GF-D8 (cell line): ENCODE measurements at regions not wholly inside any gene's neighbourhood (a gene's known extent, or its start where the extent isn't known, plus 50 kb on each side); places are given as distances from the start of the nearest gene placed in this dataset.

Experiments used
- DNase-seq: peaks from one replicate; lab custom pipeline; 2025; lab: John Stamatoyannopoulos, UW

DNA sequence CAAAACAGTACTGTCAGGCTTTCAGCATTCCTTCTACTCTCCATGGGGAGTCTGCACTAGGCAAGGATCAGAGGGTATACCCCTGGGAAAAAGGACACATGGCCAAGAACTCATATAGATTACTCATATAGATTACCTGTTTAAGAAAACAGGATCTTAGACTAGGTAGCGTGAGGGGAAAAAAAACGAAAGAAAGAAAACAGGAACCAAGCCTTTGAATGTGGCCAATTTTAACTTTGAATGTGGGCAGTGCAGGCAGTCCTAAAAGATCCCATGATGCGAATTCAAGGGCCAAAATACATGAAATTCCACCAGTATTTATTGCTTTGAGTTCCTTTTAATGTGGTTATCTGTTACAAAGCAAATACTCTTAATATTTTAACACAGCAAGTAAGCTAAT, 108.6 kb upstream of the TAC1 start:
- DNase-seq, result no peak

DNA sequence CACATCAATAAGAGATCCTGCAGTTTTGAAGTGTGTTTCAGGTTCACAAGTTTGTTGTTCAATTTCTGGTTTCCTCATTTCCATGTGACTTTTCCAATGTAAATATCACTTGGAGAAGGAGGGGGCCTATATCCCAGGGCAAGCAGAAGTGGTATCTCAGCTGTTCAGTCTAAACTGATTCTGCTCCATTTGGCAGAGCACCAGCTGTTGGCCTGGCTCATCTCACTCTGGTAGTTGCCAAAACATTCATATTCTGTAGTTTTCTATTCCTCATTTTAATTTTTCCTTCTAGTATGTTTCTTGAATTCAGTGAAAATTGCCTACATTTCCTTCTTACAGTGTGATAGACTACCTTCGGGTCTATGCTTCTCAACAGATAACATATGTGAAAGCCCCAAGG, 101.8 kb upstream of the TAC1 start:
- DNase-seq, result no peak

DNA sequence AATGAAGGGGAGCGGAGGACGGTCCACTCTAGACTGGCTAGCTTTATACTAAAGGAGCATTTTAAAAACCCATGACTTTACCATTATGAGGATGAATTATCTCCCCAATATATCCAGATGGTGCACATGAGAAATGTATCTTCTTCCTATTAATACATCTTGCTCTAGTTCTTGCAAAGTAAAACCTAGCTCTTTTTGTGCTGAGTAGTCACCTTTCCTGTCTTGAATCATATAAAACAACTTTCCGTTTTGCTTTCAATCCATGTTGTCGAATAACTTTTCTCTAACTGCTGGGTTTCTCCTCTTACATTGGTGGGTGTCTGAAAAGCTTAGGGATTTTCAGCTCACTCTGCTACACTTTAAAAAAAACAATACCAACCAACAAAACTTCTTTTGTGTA, 96.3 kb upstream of the TAC1 start:
- no peak for DNase-seq

DNA sequence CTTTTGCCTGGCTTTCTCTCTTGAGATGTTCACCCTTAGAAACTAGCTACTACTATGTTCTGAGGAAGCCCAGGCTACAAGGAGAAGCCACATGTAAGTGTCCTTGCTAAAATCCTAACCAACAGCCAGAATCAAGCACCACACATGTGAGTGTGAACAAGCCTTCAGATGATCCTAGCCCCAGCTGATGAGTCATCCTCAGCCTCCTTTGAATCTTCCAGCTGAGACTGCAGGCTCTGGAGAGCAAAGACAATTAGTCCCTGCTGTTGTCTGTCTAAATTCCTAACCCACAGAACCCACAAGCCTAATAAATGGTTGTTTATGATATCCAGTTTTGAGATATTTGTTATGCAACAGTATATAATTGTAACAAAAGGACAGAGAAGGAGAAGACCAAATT, 92.8 kb upstream of the TAC1 start:
- DNase-seq, result no peak

DNA sequence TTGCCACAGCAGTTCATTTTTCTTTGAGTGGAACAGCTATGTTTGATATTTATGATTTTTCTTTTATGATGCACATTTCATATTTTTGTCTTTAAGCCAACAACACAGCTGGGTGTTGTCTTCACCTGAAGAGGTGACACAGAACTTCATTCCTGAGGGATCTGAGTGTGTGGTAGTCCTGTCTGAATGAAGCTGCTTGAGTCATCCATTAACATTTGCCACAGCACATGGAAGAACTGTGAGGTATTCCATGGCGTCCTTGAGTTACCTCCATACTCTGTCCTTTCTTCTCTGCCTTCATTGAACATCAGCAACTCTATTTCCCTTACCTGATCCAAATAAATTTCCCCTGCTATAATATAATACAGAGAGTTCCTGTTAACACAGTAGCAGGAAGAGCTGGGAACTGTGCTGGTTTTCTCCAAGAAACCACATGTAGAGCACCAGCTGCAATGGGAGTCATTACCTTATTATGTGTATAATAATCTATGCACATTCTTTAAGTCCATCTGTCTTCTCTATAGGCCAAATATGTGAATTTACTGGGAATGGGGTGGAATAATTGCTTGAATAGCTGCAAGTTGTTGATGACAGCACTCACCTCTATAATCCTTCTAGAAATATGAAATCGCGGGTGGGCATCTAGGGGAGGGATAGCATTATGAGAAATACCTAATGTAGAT, 72.4 kb upstream of the TAC1 start:
- no peak for DNase-seq

DNA sequence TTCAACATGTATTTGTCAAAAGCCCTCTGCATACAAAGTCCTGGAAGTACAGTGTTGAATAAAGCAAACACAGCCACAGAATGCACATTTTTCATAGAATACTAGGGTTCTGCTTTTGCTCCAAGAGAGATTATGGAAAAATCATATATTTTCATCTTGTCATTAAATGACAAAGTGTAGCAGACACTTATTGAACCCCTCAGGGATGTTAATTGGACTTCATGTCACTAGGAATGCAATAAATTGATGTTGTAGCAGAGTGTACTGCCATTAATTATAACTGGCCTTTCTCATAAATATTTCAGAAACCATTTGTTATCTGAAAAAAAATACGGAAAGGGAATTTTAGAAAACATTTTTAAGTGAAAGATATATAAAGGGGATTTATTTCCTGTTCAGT, 64.5 kb upstream of the TAC1 start:
- DNase-seq, result no peak

DNA sequence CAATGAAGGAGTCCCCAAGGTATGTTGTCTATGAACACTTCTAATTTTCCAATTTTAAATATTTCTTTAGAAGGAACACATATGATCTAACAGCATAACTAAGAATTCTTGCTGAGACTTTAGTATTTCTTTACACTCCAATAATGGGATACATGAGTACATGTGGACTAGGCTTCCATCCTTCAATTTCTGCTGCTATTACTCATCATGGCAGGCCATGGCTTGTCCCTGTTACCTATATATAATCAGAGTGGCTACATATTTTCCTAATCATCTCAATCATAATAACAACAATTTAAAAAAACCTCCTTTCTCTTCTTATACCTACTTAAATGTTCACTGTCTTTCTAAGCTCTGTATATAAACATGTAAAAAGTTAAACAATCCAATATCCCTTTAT, 60.3 kb upstream of the TAC1 start:
- DNase-seq, result no peak

DNA sequence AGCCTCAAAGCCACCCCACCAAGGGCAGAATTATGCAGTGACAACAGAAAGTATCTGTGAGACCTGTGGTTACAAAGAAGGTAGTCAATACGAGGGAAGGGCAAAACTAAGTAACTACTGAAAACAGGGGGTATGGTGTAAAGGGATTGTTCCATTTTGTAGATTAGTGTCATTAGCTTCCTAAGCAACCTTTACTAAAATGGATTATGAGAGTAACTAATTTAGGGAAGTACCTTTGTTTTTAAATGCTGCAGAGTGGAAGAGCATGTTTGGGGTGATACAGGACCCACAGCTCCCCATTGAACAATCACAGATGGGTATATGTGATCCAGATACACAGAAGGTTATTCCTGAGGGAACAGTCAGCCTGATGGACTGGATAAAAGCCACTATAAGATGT, 51.3 kb upstream of the TAC1 start:
- DNase-seq, result no peak
